DND-41 (cell line): ENCODE measurements at regions not wholly inside any gene's neighbourhood (a gene's known extent, or its start where the extent isn't known, plus 50 kb on each side); places are given as distances from the start of the nearest gene placed in this dataset.

ENCODE experiments used
- EZH2 ChIP-seq: IDR thresholded peaks from 3 replicates; pipeline ENCODE4 v1.6.1; 2012; ENCODE audit warnings: borderline replicate concordance, low read depth, mild to moderate bottlenecking, moderate library complexity, low read length, inconsistent platforms; ENCODE audit not compliant: severe bottlenecking
- TF ChIP-seq, protein P1 (sequence below): IDR thresholded peaks from 2 replicates; pipeline ENCODE4 v1.5.1; 2012; ENCODE audit warnings: borderline replicate concordance, low read length, moderate library complexity, mild to moderate bottlenecking; ENCODE audit not compliant: poor library complexity, severe bottlenecking; ENCODE audit errors: extremely low read depth

DNA sequence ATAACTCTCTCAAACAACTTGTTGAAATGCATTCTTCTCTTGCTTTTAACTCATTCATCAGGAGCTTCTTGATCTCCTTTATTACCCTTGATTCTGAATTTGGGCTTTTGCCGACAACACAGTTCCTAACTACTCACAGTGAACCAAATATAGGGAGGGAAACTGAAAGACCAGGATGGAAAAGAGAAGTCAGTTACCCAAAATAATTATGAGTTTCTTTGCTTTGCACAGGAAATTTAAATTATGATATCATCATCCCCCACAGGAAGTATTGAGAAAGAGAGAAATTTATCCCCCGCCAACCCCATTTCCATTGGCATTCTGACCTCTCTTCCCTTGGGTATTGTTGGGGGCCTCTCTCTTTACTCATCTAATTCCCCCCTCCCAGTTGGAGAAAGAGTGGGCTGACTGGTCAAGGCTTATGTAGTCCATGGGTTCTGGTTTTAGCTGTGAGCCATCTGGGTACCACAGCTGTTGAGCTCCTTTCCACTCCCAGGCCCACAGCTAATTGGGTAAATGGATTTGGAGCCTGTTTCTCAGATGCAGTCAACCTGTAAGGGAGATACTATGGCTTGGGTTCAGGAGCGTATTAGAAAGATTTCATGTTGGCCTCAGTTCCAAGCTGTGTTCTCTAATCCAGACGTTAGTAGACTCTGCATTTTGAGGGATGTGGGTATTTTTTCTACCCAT is 109.0 kb downstream of the FZD1 start:
- TF ChIP-seq, protein P1, sequence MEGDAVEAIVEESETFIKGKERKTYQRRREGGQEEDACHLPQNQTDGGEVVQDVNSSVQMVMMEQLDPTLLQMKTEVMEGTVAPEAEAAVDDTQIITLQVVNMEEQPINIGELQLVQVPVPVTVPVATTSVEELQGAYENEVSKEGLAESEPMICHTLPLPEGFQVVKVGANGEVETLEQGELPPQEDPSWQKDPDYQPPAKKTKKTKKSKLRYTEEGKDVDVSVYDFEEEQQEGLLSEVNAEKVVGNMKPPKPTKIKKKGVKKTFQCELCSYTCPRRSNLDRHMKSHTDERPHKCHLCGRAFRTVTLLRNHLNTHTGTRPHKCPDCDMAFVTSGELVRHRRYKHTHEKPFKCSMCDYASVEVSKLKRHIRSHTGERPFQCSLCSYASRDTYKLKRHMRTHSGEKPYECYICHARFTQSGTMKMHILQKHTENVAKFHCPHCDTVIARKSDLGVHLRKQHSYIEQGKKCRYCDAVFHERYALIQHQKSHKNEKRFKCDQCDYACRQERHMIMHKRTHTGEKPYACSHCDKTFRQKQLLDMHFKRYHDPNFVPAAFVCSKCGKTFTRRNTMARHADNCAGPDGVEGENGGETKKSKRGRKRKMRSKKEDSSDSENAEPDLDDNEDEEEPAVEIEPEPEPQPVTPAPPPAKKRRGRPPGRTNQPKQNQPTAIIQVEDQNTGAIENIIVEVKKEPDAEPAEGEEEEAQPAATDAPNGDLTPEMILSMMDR = no peak
- TF ChIP-seq EZH2 = no peak
